Mesenchymal stem cell (in vitro differentiated cells and primary cell): ENCODE measurements at regions not wholly inside any gene's neighbourhood (a gene's known extent, or its start where the extent isn't known, plus 50 kb on each side); places are given as distances from the start of the nearest gene placed in this dataset.

Experiments
- DNase-seq: peaks from one replicate; pipeline ENCODE4 v3.0.0-alpha.2; 2013
- H2AFZ ChIP-seq: one replicate; pipeline ENCODE4 v1.6.1; 2013; ENCODE audit warnings: low read depth, mild to moderate bottlenecking, control low read depth, inconsistent platforms, low read length, moderate library complexity
- H2AK5ac ChIP-seq: 2 replicates; pipeline ENCODE4 v1.6.1; 2013; ENCODE audit warnings: low read length, moderate library complexity, mild to moderate bottlenecking, inconsistent platforms; ENCODE audit not compliant: severe bottlenecking
- H2BK120ac ChIP-seq: one replicate; pipeline ENCODE4 v1.6.1; 2013; ENCODE audit warnings: low read depth, mild to moderate bottlenecking, inconsistent platforms, low read length, moderate library complexity
- H2BK12ac ChIP-seq, 2 experiments: one replicate each; pipeline ENCODE4 v1.6.1; 2013; ENCODE audit warnings: inconsistent platforms in 2 of 2, low read length in 2 of 2, mild to moderate bottlenecking in 2 of 2, moderate library complexity in 2 of 2, control low read depth in 1 of 2
- H2BK15ac ChIP-seq: one replicate; pipeline ENCODE4 v1.6.1; 2013; ENCODE audit warnings: mild to moderate bottlenecking, low read depth, inconsistent platforms; ENCODE audit not compliant: poor library complexity, severe bottlenecking
- H2BK5ac ChIP-seq: 2 replicates; pipeline ENCODE4 v1.6.1; 2013; ENCODE audit warnings: low read depth, mild to moderate bottlenecking, low read length, control low read depth, inconsistent platforms; ENCODE audit not compliant: poor library complexity, severe bottlenecking
- H3K14ac ChIP-seq, 2 experiments: one replicate each; pipeline ENCODE4 v1.6.1; 2013; ENCODE audit warnings: inconsistent platforms in 2 of 2, low read length in 2 of 2, control low read depth in 1 of 2, mild to moderate bottlenecking in 1 of 2, moderate library complexity in 1 of 2
- H3K18ac ChIP-seq, 2 experiments: one replicate each; pipeline ENCODE4 v1.6.1; 2013; ENCODE audit warnings: inconsistent platforms in 2 of 2, low read length in 2 of 2, control low read depth in 1 of 2, low read depth in 1 of 2, mild to moderate bottlenecking in 1 of 2
- H3K23ac ChIP-seq, 2 experiments: one replicate each; pipeline ENCODE4 v1.6.1; 2013; ENCODE audit warnings: inconsistent platforms in 2 of 2, low read length in 2 of 2, mild to moderate bottlenecking in 2 of 2, moderate library complexity in 2 of 2, control low read depth in 1 of 2
- H3K27ac ChIP-seq: 2 replicates; pipeline ENCODE4 v1.5.1; 2013; ENCODE audit warnings: mild to moderate bottlenecking, moderate library complexity, low read length, control low read depth, inconsistent platforms; ENCODE audit not compliant: poor library complexity, severe bottlenecking
- H3K27me3 ChIP-seq, 2 experiments: 2 replicates each; pipeline versions ENCODE4 v1.6.1 to v1.7.0; 2013; ENCODE audit warnings: low read length in 2 of 2, mild to moderate bottlenecking in 2 of 2, moderate library complexity in 2 of 2, control low read depth in 1 of 2, inconsistent platforms in 1 of 2; ENCODE audit not compliant: control insufficient read depth in 1 of 2, insufficient read depth in 1 of 2
- H3K36me3 ChIP-seq, 2 experiments: 2 replicates each; pipeline versions ENCODE4 v1.6.1 to v1.7.0; 2013; ENCODE audit warnings: low read length in 2 of 2, control low read depth in 1 of 2, inconsistent platforms in 1 of 2, low read depth in 1 of 2, mild to moderate bottlenecking in 1 of 2; ENCODE audit not compliant: insufficient read depth in 2 of 2, control insufficient read depth in 1 of 2
- H3K4ac ChIP-seq, 2 experiments: one replicate each; pipeline ENCODE4 v1.6.1; 2013; ENCODE audit warnings: inconsistent platforms in 2 of 2, low read length in 2 of 2, mild to moderate bottlenecking in 2 of 2, moderate library complexity in 2 of 2, control low read depth in 1 of 2, low read depth in 1 of 2
- H3K4me1 ChIP-seq: 2 replicates; pipeline ENCODE4 v1.6.1; 2013; ENCODE audit warnings: low read depth, low read length, control low read depth; ENCODE audit not compliant: control insufficient read depth, insufficient read depth
- H3K4me2 ChIP-seq: 2 replicates; pipeline ENCODE4 v1.6.1; 2013; ENCODE audit warnings: low read length, mild to moderate bottlenecking, inconsistent platforms; ENCODE audit not compliant: poor library complexity, severe bottlenecking
- H3K4me3 ChIP-seq, 2 experiments: 2 replicates each; pipeline versions ENCODE4 v1.5.1 to v1.7.0; 2013; ENCODE audit warnings: low read length in 2 of 2, mild to moderate bottlenecking in 2 of 2, control low read depth in 1 of 2, low read depth in 1 of 2; ENCODE audit not compliant: insufficient read depth in 1 of 2
- H3K79me1 ChIP-seq: replicated peaks from 2 replicates; pipeline ENCODE4 v1.6.1; 2013; ENCODE audit warnings: mild to moderate bottlenecking, control low read depth, low read length, inconsistent platforms; ENCODE audit not compliant: poor library complexity, severe bottlenecking
- H3K9ac ChIP-seq: 2 replicates; pipeline ENCODE4 v1.7.0; 2013; ENCODE audit warnings: mild to moderate bottlenecking, low read length, moderate library complexity
- H3K9me3 ChIP-seq: 2 replicates; pipeline ENCODE4 v1.7.0; 2013; ENCODE audit warnings: mild to moderate bottlenecking, low read length; ENCODE audit not compliant: control insufficient read depth
- H4K8ac ChIP-seq: one replicate; pipeline ENCODE4 v1.6.1; 2013; ENCODE audit warnings: inconsistent platforms, mild to moderate bottlenecking, low read length, moderate library complexity
- H4K91ac ChIP-seq: one replicate; pipeline ENCODE4 v1.6.1; 2013; ENCODE audit warnings: mild to moderate bottlenecking, low read length, inconsistent platforms
- WGBS: methylation state at CpG from one replicate; pipeline ENCODE4 v1.1.7; 2013; ENCODE audit warnings: mixed read lengths; 5-methylcytosine and 5-hydroxymethylcytosine counted together

DNA sequence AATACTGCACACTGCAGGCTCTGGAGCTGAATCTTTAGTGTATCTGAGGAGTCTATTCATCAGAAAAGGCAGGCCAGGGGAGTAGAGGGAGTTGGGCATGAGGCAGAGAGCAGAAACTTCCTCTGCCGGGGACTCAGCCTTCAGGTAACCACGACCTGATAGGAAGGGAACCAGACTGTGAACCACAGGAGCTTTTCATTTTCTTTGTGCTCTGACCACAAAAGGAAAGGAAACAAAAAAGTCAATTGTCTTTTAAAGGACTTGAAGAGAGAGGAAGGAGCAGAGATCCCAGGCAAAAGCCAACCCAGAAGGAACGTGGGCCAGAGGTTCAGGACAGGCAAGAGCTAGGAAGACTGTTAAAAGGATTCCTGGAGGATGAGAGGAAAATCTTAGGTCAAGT, 573.3 kb downstream of the EPHB1 start:
- Histone ChIP-seq H3K4me3 (no peak overlapping the region), H2BK15ac (no peak overlapping the region), H3K36me3 (no peaks in the 10 kb centered on the region), H3K27ac (no peak overlapping the region), H3K27me3 (no peaks in the 10 kb centered on the region), H2AK5ac (no peak overlapping the region), H3K9me3 (no peaks in the 10 kb centered on the region), H3K18ac (no peak overlapping the region), H3K23ac (no peak overlapping the region), H2BK12ac (no peak overlapping the region), H3K9ac (no peak overlapping the region), H2BK120ac (no peak overlapping the region), H3K79me1 (no peaks in the 10 kb centered on the region), H2AFZ (no peak overlapping the region), H2BK5ac (no peak overlapping the region), H4K8ac (no peak overlapping the region), H3K4me2 (no peak overlapping the region), H3K14ac (no peak overlapping the region), H3K4ac (no peak overlapping the region), H4K91ac (no peak overlapping the region), H3K4me1 (no peaks in the 10 kb centered on the region)
- no peak for DNase-seq
- WGBS = 34% methylated on average over 3 of the region's 3 CpGs

DNA sequence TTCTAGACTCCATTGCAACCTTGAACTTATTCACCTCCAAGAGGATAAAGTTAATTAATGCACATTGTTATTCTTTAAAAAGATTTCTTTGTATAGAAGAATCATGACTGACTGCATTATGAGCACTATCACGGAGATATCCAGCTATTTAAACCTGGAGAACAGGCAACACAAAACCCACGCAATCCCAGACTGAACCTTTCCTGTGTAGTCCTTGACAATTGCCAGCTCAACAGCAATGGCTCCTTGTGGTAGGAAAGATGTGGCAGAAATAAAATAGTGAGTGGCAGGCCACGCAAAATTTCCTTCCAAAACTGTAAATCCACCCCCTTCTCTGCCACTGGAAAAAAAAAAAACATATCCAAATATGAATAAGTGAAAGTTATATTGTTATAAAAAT, 573.7 kb downstream of the EPHB1 start:
- DNase-seq = no peak
- Histone ChIP-seq H3K18ac (no peak overlapping the region), H2BK15ac (no peak overlapping the region), H3K9ac (no peak overlapping the region), H3K4me2 (no peak overlapping the region), H4K91ac (no peak overlapping the region), H2BK12ac (no peak overlapping the region), H4K8ac (no peak overlapping the region), H3K4me3 (no peak overlapping the region), H3K4ac (no peak overlapping the region), H3K36me3 (no peaks in the 10 kb centered on the region), H3K14ac (no peak overlapping the region), H3K23ac (no peak overlapping the region), H2BK5ac (no peak overlapping the region), H3K79me1 (no peaks in the 10 kb centered on the region), H3K27me3 (no peaks in the 10 kb centered on the region), H3K4me1 (no peaks in the 10 kb centered on the region), H2AK5ac (no peak overlapping the region), H3K27ac (no peak overlapping the region), H2BK120ac (no peak overlapping the region), H3K9me3 (no peaks in the 10 kb centered on the region), H2AFZ (no peak overlapping the region)
- WGBS = no CpG with 5 or more reads among the region's 3 CpGs

DNA sequence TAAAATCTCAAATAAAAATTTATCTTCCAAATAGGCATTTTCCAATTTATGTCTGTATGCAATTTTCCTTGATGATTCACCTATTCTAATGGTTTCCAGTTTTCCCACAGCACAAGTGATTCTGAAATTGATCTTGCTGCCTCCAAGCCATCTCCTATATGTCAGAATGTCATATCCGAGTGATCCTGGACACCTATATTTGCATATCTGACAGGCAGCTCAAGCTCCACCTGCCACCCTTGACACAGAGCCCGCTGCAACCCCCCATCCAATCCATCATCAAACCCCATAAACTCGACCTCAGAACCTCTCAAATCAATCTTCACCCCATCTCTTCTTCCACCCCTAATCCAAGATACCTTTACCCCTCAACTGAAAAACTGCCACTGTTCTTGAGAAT, 579.5 kb downstream of the EPHB1 start:
- no peak overlapping the region for H2BK120ac ChIP-seq
- no peak overlapping the region for H4K91ac ChIP-seq
- no peak overlapping the region for H3K4me2 ChIP-seq
- H2AFZ ChIP-seq = no peak overlapping the region
- no peak overlapping the region for H2AK5ac ChIP-seq
- no peak overlapping the region for H3K23ac ChIP-seq
- no peak overlapping the region for H4K8ac ChIP-seq
- no peak overlapping the region for H2BK15ac ChIP-seq
- WGBS = 59% methylated on average over 3 of the region's 3 CpGs
- H3K36me3 ChIP-seq = no peaks in the 10 kb centered on the region
- no peak overlapping the region for H3K4ac ChIP-seq
- H3K4me1 ChIP-seq = no peaks in the 10 kb centered on the region
- no peak overlapping the region for H3K14ac ChIP-seq
- no peak overlapping the region for H3K9ac ChIP-seq
- H3K79me1 ChIP-seq = no peaks in the 10 kb centered on the region
- no peak overlapping the region for H3K27ac ChIP-seq
- no peaks in the 10 kb centered on the region for H3K9me3 ChIP-seq
- no peak for DNase-seq
- H2BK5ac ChIP-seq = no peak overlapping the region
- no peak overlapping the region for H3K18ac ChIP-seq
- no peak overlapping the region for H2BK12ac ChIP-seq
- H3K4me3 ChIP-seq = no peak overlapping the region
- no peaks in the 10 kb centered on the region for H3K27me3 ChIP-seq

DNA sequence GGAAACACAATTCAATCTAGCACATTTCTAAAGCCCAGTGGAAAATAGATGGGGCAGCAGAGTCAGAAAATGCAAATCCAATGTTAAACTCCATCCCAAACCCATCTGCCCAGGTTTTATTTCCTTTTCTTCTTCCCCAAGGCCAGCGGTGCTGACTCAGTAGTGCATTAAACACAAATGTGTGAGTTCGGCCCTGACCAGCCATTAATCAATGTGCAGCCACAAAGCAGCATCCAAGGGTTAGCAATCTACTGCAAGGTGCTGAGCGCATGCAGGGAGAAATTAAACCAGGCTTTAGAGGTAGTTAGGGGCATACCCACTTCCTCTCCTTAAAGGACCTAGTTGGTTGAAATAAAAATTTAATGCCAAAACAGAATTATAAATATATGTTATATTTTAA, 583.3 kb upstream of the PPP2R3A start:
- H2BK15ac ChIP-seq = no peak overlapping the region

More for the DNA sequence above, 583.3 kb upstream of the PPP2R3A start:
- H4K8ac ChIP-seq = no peak overlapping the region
- no peak overlapping the region for H2AFZ ChIP-seq
- H3K4me1 ChIP-seq = no peaks in the 10 kb centered on the region
- no peak for DNase-seq
- no peak overlapping the region for H2BK120ac ChIP-seq
- no peak overlapping the region for H3K23ac ChIP-seq
- no peaks in the 10 kb centered on the region for H3K27me3 ChIP-seq
- no peak overlapping the region for H3K9ac ChIP-seq
- H3K9me3 ChIP-seq = no peaks in the 10 kb centered on the region
- H2BK12ac ChIP-seq = no peak overlapping the region
- H3K14ac ChIP-seq = no peak overlapping the region
- H3K36me3 ChIP-seq = no peaks in the 10 kb centered on the region
- no peak overlapping the region for H3K27ac ChIP-seq
- no peaks in the 10 kb centered on the region for H3K79me1 ChIP-seq
- H2AK5ac ChIP-seq = no peak overlapping the region
- no peak overlapping the region for H3K18ac ChIP-seq
- H3K4me2 ChIP-seq = no peak overlapping the region
- WGBS = 78% methylated on average over 3 of the region's 3 CpGs
- no peak overlapping the region for H2BK5ac ChIP-seq
- H4K91ac ChIP-seq = no peak overlapping the region
- no peak overlapping the region for H3K4ac ChIP-seq
- H3K4me3 ChIP-seq = no peak overlapping the region
